Neural cell (in vitro differentiated cells): ENCODE measurements at regions not wholly inside any gene's neighbourhood (a gene's known extent, or its start where the extent isn't known, plus 50 kb on each side); places are given as distances from the start of the nearest gene placed in this dataset.

Source experiments
- H2AFZ ChIP-seq: fragments of 200-600, 300-800 bp; sonication (generic), shearing (Covaris generic); 2 replicates; pipeline ENCODE4 v1.6.0; 2014; ENCODE audit warnings: low read depth, mild to moderate bottlenecking, antibody characterized with exemption, low read length, moderate library complexity
- H3F3A ChIP-seq: fragments of 200-600 bp; shearing (Covaris generic); 2 replicates; pipeline ENCODE4 v1.6.1; 2016; ENCODE audit warnings: mild to moderate bottlenecking, moderate library complexity, mixed read lengths, antibody characterized with exemption, low read length; ENCODE audit not compliant: insufficient read depth, poor library complexity, severe bottlenecking
- H3K27ac ChIP-seq: fragments of 200-600, 300-800 bp; sonication (generic), shearing (Covaris generic); 2 replicates; pipeline ENCODE4 v1.5.1; 2014; ENCODE audit warnings: mild to moderate bottlenecking, low read length, moderate library complexity
- H3K27me3 ChIP-seq: fragments of 300-800, 200-600 bp; sonication (generic), shearing (Covaris generic); 2 replicates; pipeline ENCODE4 v1.6.0; 2014; ENCODE audit warnings: mild to moderate bottlenecking, low read depth, low read length, moderate library complexity; ENCODE audit not compliant: insufficient read depth
- H3K36me3 ChIP-seq: fragments of 300-800, 200-600 bp; sonication (generic), shearing (Covaris generic); 2 replicates; pipeline ENCODE4 v1.5.1; 2014; ENCODE audit warnings: mild to moderate bottlenecking, antibody characterized with exemption, low read length, moderate library complexity; ENCODE audit not compliant: insufficient read depth
- H3K4me2 ChIP-seq: fragments of 300-800, 200-600 bp; sonication (generic), shearing (Covaris generic); 2 replicates; pipeline ENCODE4 v1.6.0; 2014; ENCODE audit warnings: mild to moderate bottlenecking, low read length
- H3K4me3 ChIP-seq: fragments of 300-800, 200-600 bp; sonication (generic), shearing (Covaris generic); 2 replicates; pipeline ENCODE4 v1.5.1; 2014; ENCODE audit warnings: mild to moderate bottlenecking, low read length, moderate library complexity
- H3K79me2 ChIP-seq: fragments of 200-600 bp; shearing (Covaris generic); replicated peaks from 2 replicates; pipeline ENCODE4 v1.6.0; 2014; ENCODE audit warnings: mild to moderate bottlenecking, low read length, moderate library complexity; ENCODE audit not compliant: insufficient read depth
- H3K9ac ChIP-seq: fragments of 300-800, 200-600 bp; sonication (generic), shearing (Covaris generic); 2 replicates; pipeline ENCODE4 v1.6.1; 2016; ENCODE audit warnings: mild to moderate bottlenecking, low read length, mixed read lengths
- H3K9me2 ChIP-seq: fragments of 200-600 bp; shearing (Covaris generic); 2 replicates; pipeline ENCODE4 v1.6.1; 2016; ENCODE audit warnings: mild to moderate bottlenecking, low read length, mixed read lengths; ENCODE audit not compliant: insufficient read depth
- H3K9me3 ChIP-seq: fragments of 200-600, 300-800 bp; sonication (generic), shearing (Covaris generic); 2 replicates; pipeline ENCODE4 v1.6.1; 2016; ENCODE audit warnings: mild to moderate bottlenecking, mixed run types, low read length, moderate library complexity, mixed read lengths
- H4K20me1 ChIP-seq: fragments of 200-600 bp; shearing (Covaris generic); 2 replicates; pipeline ENCODE4 v1.6.1; 2016; ENCODE audit warnings: mild to moderate bottlenecking, mixed run types; ENCODE audit not compliant: insufficient read depth
- EP300 ChIP-seq: fragments of 450-650 bp; conservative IDR thresholded peaks from 2 replicates; pipeline ENCODE4 v1.6.1; 2014; ENCODE audit warnings: antibody characterized with exemption, mild to moderate bottlenecking, moderate library complexity; ENCODE audit not compliant: poor library complexity, severe bottlenecking
- EZH2 ChIP-seq: fragments of 200-600, 300-800 bp; shearing (Covaris generic), sonication (generic); IDR thresholded peaks from 2 replicates; pipeline ENCODE4 v1.6.1; 2014; ENCODE audit warnings: antibody characterized with exemption, low read length, borderline replicate concordance, mild to moderate bottlenecking; ENCODE audit not compliant: insufficient read depth, poor library complexity, severe bottlenecking
- MXI1 ChIP-seq: fragments of 450-650 bp; conservative IDR thresholded peaks from 2 replicates; pipeline ENCODE4 v1.6.1; 2014; ENCODE audit warnings: antibody characterized with exemption, mild to moderate bottlenecking; ENCODE audit not compliant: poor library complexity, severe bottlenecking
- POLR2AphosphoS5 ChIP-seq: IDR thresholded peaks from 2 replicates; pipeline ENCODE4 v1.6.1; 2012
- RAD21 ChIP-seq: fragments of 450-650 bp; conservative IDR thresholded peaks from 2 replicates; pipeline ENCODE4 v1.6.1; 2014; ENCODE audit warnings: antibody characterized with exemption, mild to moderate bottlenecking, moderate library complexity
- SMC3 ChIP-seq: fragments of 450-650 bp; conservative IDR thresholded peaks from 2 replicates; pipeline ENCODE4 v1.6.1; 2014; ENCODE audit warnings: antibody characterized with exemption, mild to moderate bottlenecking, moderate library complexity; ENCODE audit not compliant: poor library complexity
- TAF1 ChIP-seq: IDR thresholded peaks from 2 replicates; pipeline ENCODE4 v1.6.1; 2012; ENCODE audit warnings: low read depth
- TF ChIP-seq, protein P1 (sequence below): IDR thresholded peaks from 2 replicates; pipeline ENCODE4 v1.6.1; 2012; ENCODE audit warnings: borderline replicate concordance
- TF ChIP-seq, protein P2 (sequence below): fragments of 450-650 bp; IDR thresholded peaks from 2 replicates; pipeline ENCODE4 v1.5.1; 2014; ENCODE audit warnings: antibody characterized with exemption, mild to moderate bottlenecking, moderate library complexity; ENCODE audit not compliant: poor library complexity, severe bottlenecking

- no peaks in the 10 kb centered on the region for H3K36me3 ChIP-seq
- no peaks in the 10 kb centered on the region for H3K27me3 ChIP-seq
- no peak overlapping the region for H3K4me3 ChIP-seq
- no peaks in the 10 kb centered on the region for H3K9me3 ChIP-seq
- H4K20me1 ChIP-seq: no peaks in the 10 kb centered on the region
- no peak overlapping the region for H2AFZ ChIP-seq
- no peaks in the 10 kb centered on the region for H3K79me2 ChIP-seq
- H3K9ac ChIP-seq: no peak overlapping the region
- H3K27ac ChIP-seq: no peak overlapping the region
- no peak overlapping the region for H3K4me2 ChIP-seq
- TF ChIP-seq POLR2AphosphoS5: no peak
- TF ChIP-seq, protein P1, sequence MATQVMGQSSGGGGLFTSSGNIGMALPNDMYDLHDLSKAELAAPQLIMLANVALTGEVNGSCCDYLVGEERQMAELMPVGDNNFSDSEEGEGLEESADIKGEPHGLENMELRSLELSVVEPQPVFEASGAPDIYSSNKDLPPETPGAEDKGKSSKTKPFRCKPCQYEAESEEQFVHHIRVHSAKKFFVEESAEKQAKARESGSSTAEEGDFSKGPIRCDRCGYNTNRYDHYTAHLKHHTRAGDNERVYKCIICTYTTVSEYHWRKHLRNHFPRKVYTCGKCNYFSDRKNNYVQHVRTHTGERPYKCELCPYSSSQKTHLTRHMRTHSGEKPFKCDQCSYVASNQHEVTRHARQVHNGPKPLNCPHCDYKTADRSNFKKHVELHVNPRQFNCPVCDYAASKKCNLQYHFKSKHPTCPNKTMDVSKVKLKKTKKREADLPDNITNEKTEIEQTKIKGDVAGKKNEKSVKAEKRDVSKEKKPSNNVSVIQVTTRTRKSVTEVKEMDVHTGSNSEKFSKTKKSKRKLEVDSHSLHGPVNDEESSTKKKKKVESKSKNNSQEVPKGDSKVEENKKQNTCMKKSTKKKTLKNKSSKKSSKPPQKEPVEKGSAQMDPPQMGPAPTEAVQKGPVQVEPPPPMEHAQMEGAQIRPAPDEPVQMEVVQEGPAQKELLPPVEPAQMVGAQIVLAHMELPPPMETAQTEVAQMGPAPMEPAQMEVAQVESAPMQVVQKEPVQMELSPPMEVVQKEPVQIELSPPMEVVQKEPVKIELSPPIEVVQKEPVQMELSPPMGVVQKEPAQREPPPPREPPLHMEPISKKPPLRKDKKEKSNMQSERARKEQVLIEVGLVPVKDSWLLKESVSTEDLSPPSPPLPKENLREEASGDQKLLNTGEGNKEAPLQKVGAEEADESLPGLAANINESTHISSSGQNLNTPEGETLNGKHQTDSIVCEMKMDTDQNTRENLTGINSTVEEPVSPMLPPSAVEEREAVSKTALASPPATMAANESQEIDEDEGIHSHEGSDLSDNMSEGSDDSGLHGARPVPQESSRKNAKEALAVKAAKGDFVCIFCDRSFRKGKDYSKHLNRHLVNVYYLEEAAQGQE: no peak
- H3F3A ChIP-seq: no peaks in the 10 kb centered on the region
- H3K9me2 ChIP-seq: no peaks in the 10 kb centered on the region
These were observed 230.4 kb upstream of the KCNH8 start for GRCh38 chr3:18917923-18918322.

DNA sequence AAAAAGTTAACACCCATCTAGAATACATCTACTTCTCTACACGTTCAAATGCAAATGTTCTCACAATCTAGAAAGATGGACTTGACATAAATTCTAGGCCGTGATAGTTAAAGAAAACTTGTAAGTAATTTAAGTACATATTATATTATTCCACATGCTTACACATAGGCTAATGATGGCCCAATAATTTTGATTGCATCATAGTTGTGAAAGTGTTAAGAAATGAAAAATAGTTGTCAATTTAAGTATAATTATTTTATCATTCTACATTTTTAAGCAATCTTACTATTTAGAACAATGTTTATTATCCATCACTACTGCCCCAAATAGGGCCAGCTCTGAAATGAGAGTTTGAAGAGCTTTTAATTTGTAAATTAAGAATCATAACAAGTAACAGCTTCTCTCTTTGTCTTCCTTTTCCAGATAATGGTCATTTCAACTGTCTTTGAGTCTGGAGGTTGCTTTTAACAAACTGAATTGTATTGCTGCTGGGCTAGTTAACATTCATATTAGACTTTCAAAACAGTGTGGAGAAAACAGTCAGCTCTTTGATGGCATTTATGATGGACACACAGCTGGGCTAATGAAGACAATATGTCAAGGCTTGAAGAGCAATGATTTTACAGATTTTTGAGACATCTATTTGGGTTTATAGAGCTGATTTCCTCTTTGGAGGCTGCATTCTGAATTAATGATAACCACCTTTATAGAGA, 246.1 kb upstream of the KCNH8 start:
- H3K27ac ChIP-seq: no peak overlapping the region
- no peak overlapping the region for H2AFZ ChIP-seq
- H3F3A ChIP-seq: no peaks in the 10 kb centered on the region
- no peaks in the 10 kb centered on the region for H3K9me3 ChIP-seq
- no peaks in the 10 kb centered on the region for H3K9me2 ChIP-seq
- no peaks in the 10 kb centered on the region for H3K27me3 ChIP-seq
- no peak for TF ChIP-seq EZH2
- no peak for TF ChIP-seq POLR2AphosphoS5
- no peak for TF ChIP-seq SMC3
- no peak for TF ChIP-seq MXI1
- TF ChIP-seq RAD21: no peak
- no peak for TF ChIP-seq EP300
- TF ChIP-seq, protein P1: no peak
- TF ChIP-seq, protein P2, sequence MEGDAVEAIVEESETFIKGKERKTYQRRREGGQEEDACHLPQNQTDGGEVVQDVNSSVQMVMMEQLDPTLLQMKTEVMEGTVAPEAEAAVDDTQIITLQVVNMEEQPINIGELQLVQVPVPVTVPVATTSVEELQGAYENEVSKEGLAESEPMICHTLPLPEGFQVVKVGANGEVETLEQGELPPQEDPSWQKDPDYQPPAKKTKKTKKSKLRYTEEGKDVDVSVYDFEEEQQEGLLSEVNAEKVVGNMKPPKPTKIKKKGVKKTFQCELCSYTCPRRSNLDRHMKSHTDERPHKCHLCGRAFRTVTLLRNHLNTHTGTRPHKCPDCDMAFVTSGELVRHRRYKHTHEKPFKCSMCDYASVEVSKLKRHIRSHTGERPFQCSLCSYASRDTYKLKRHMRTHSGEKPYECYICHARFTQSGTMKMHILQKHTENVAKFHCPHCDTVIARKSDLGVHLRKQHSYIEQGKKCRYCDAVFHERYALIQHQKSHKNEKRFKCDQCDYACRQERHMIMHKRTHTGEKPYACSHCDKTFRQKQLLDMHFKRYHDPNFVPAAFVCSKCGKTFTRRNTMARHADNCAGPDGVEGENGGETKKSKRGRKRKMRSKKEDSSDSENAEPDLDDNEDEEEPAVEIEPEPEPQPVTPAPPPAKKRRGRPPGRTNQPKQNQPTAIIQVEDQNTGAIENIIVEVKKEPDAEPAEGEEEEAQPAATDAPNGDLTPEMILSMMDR: no peak
- TF ChIP-seq TAF1: no peak
- H3K9ac ChIP-seq: no peak overlapping the region
- H3K4me3 ChIP-seq: no peak overlapping the region
- no peaks in the 10 kb centered on the region for H3K79me2 ChIP-seq
- no peaks in the 10 kb centered on the region for H3K36me3 ChIP-seq
- no peaks in the 10 kb centered on the region for H4K20me1 ChIP-seq
- no peak overlapping the region for H3K4me2 ChIP-seq
